Body of pancreas (tissue), 4 donors: ENCODE measurements at regions not wholly inside any gene's neighbourhood (a gene's known extent, or its start where the extent isn't known, plus 50 kb on each side); places are given as distances from the start of the nearest gene placed in this dataset.

Source experiments
- ATAC-seq: fragments of 150-250 bp; one replicate; pipeline ENCODE4 v1.9.1; 2016
- DNase-seq, 4 donors: peaks; one replicate each; pipeline ENCODE4 v3.0.0-alpha.2; 2019
- H3K27ac ChIP-seq, 4 donors: fragments of 200-600 bp; sonication (generic); 1 replicate in 3 of 4; 2 replicates in 1 of 4; pipeline versions ENCODE4 v1.5.1 to v1.6.1; 2016 to 2019; ENCODE audit warnings: mild to moderate bottlenecking in 1 of 4, mixed read lengths in 1 of 4, moderate library complexity in 1 of 4
- H3K27me3 ChIP-seq, 2 donors: fragments of 200-600 bp; sonication (generic); one replicate each; pipeline ENCODE4 v1.6.0; 2016; ENCODE audit warnings: mild to moderate bottlenecking in 1 of 2
- H3K36me3 ChIP-seq, 2 donors: fragments of 200-600 bp; sonication (generic); replicated peaks in 1 of 2; 2 replicates each; pipeline ENCODE4 v1.5.1; 2016; ENCODE audit warnings: low read depth in 2 of 2; ENCODE audit not compliant: insufficient read depth in 1 of 2
- H3K4me1 ChIP-seq: fragments of 200-600 bp; sonication (generic); one replicate; pipeline ENCODE4 v1.6.0; 2016
- H3K4me3 ChIP-seq, 2 donors: fragments of 200-600 bp; sonication (generic); 1 replicate in 1 of 2; 2 replicates in 1 of 2; pipeline ENCODE4 v1.5.1; 2016 to 2019
- H3K9me3 ChIP-seq, 3 donors: fragments of 200-600 bp; sonication (generic); 1 replicate in 2 of 3; 2 replicates in 1 of 3; pipeline ENCODE4 v1.5.1; 2016
- CTCF ChIP-seq, 7 experiments: fragments of 450-650 bp in 4 of 7; fragments of 200-600 bp in 3 of 7; sonication (generic) in 3 of 7; IDR thresholded peaks; one replicate each; pipeline ENCODE4 v1.5.1; 2016 to 2019; ENCODE audit warnings: antibody characterized with exemption in 7 of 7
- POLR2A ChIP-seq, 3 donors: fragments of 450-650 bp; IDR thresholded peaks; one replicate each; pipeline ENCODE4 v1.6.1; 2016; ENCODE audit warnings: antibody characterized with exemption in 3 of 3, mild to moderate bottlenecking in 2 of 3
- WGBS, 2 donors: methylation state at CpG; one replicate each; pipeline ENCODE4 v1.1.5; 2017; 5-methylcytosine and 5-hydroxymethylcytosine counted together
- intact Hi-C: fragments of 100-400 bp; cut with DNase I; formaldehyde crosslinking; loops from one replicate; pipeline ENCODE4 v1.15.1; 2023

- no peak for DNase-seq
- Histone ChIP-seq H3K9me3 (peaks cover 0 to 12% (median 0%) of the 10 kb centered on the region in 3 donors), H3K4me3 (no peak overlapping the region), H3K36me3 (no peaks in the 10 kb centered on the region), H3K4me1 (no peaks in the 10 kb centered on the region), H3K27me3 (no peaks in the 10 kb centered on the region), H3K27ac (no peak overlapping the region)
- no peak for TF ChIP-seq CTCF (IDR thresholded peaks at IDR 0.05)
- TF ChIP-seq POLR2A (IDR thresholded peaks at IDR 0.05), result no peak
- intact Hi-C loops, result no loop called here
- ATAC-seq, result no peak
- 80 to 81% methylated on average over 4 of the region's 4 CpGs for WGBS, 2 donors
Measured at GRCh38 chr5:125257057-125257972, 510.9 kb upstream of the ZNF608 start.

GRCh38 chr5:125257997-125258396 lies 511.6 kb upstream of the ZNF608 start:
- H3K4me1 ChIP-seq, result no peaks in the 10 kb centered on the region
- H3K27me3 ChIP-seq, result no peaks in the 10 kb centered on the region
- no peaks in the 10 kb centered on the region for H3K36me3 ChIP-seq
- no peak overlapping the region for H3K27ac ChIP-seq
- intact Hi-C loops, result no loop called here
- H3K9me3 ChIP-seq, result peaks cover 0 to 12% (median 0%) of the 10 kb centered on the region in 3 donors
- TF ChIP-seq CTCF (IDR thresholded peaks at IDR 0.05) (no peak), POLR2A (IDR thresholded peaks at IDR 0.05) (no peak)
- H3K4me3 ChIP-seq, result no peak overlapping the region
- ATAC-seq (no peak), DNase-seq (no peak)

DNA sequence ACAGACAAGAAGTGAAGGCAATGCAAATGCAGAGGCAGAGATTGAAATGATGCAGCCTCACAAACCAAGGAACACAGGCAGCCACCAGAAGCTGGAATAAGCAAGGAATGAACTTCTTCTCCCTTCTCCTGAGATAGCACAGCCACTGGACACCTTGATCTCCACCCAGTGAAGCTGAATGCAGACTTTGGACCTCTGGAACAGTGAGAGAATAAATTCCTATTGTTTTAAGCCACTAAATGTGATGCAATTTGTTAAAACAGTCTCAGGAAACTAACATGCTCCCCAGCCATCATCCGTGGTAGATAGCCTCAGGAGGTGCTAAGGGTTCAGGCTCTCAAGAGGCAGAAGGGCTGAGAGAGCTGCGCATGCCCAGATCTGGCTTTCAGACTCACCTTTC lies 512.2 kb upstream of the ZNF608 start:
- Histone ChIP-seq H3K4me1 (no peaks in the 10 kb centered on the region), H3K27me3 (no peaks in the 10 kb centered on the region)

GRCh38 chr5:125261505-125262250 lies 515.2 kb upstream of the ZNF608 start:
- no peaks in the 10 kb centered on the region for H3K4me1 ChIP-seq
- no peaks in the 10 kb centered on the region for H3K27me3 ChIP-seq
- WGBS, 2 donors, result 95 to 96% methylated on average over 2 of the region's 2 CpGs
- no peak for ATAC-seq
- TF ChIP-seq POLR2A (IDR thresholded peaks at IDR 0.05) (no peak), CTCF (IDR thresholded peaks at IDR 0.05) (no peak)
- no peak overlapping the region for H3K4me3 ChIP-seq
- H3K9me3 ChIP-seq, result no peaks in the 10 kb centered on the region
- no peak overlapping the region for H3K27ac ChIP-seq
- intact Hi-C loops, result no loop called here
- H3K36me3 ChIP-seq, result no peaks in the 10 kb centered on the region
- DNase-seq, result no peak

More for the DNA sequence above, 512.2 kb upstream of the ZNF608 start:
- DNase-seq (no peak), ATAC-seq (no peak)
- TF ChIP-seq POLR2A (IDR thresholded peaks at IDR 0.05) (no peak), CTCF (IDR thresholded peaks at IDR 0.05) (no peak)
- Histone ChIP-seq H3K36me3 (no peaks in the 10 kb centered on the region), H3K9me3 (peaks cover 0 to 10% (median 0%) of the 10 kb centered on the region in 3 donors), H3K27ac (no peak overlapping the region), H3K4me3 (no peak overlapping the region)
- WGBS, 2 donors, result 52 to 61% methylated on average over 2 of the region's 2 CpGs
- intact Hi-C loops, result no loop called here
